Activated CD4-positive, alpha-beta memory T cell treated with anti-CD3 and anti-CD28 coated beads for 36 hours (primary cell): ENCODE measurements at regions not wholly inside any gene's neighbourhood (a gene's known extent, or its start where the extent isn't known, plus 50 kb on each side); places are given as distances from the start of the nearest gene placed in this dataset.

Experiments used
- CTCF ChIA-PET: fragments of 350-600 bp; sonication (Branson Sonifier 250); formaldehyde crosslinking; loops from one replicate; lab custom pipeline; 2021; ENCODE audit warnings: antibody characterized with exemption, inconsistent platforms; lab: Charles Lee
- POLR2A ChIA-PET: fragments of 350-600 bp; sonication (Branson Sonifier 250); formaldehyde crosslinking; loops from one replicate; lab custom pipeline; 2021; ENCODE audit warnings: antibody characterized with exemption; lab: Charles Lee
- DNase-seq: peaks from one replicate; pipeline ENCODE4 v3.0.0-alpha.2; 2020
- H3K27ac Mint-ChIP-seq: one replicate; pipeline ENCODE4 v1.8.0; 2021; ENCODE audit warnings: mixed read lengths
- H3K27me3 Mint-ChIP-seq: one replicate; pipeline ENCODE4 v1.8.0; 2021; ENCODE audit warnings: mixed read lengths
- H3K36me3 Mint-ChIP-seq: one replicate; pipeline ENCODE4 v1.8.0; 2021; ENCODE audit warnings: mixed read lengths
- H3K4me1 Mint-ChIP-seq: one replicate; pipeline ENCODE4 v1.8.0; 2021; ENCODE audit warnings: low read depth, mixed read lengths
- H3K4me3 Mint-ChIP-seq: one replicate; pipeline ENCODE4 v1.8.0; 2021; ENCODE audit warnings: mild to moderate bottlenecking, mixed read lengths
- H3K9me3 Mint-ChIP-seq: one replicate; pipeline ENCODE4 v1.8.0; 2021; ENCODE audit warnings: mixed read lengths
- intact Hi-C: fragments of 100-400 bp; cut with micrococcal nuclease; formaldehyde crosslinking; loops from one replicate; pipeline ENCODE4 v1.15.1; 2023

- no peak overlapping the region for H3K27ac Mint-ChIP-seq
- intact Hi-C loops: no loop called here
- no peak overlapping the region for H3K4me3 Mint-ChIP-seq
- no peak for DNase-seq
- no peaks in the 10 kb centered on the region for H3K4me1 Mint-ChIP-seq
- CTCF ChIA-PET: no interaction called here
- H3K27me3 Mint-ChIP-seq: no peaks in the 10 kb centered on the region
- H3K36me3 Mint-ChIP-seq: no peaks in the 10 kb centered on the region
- POLR2A ChIA-PET: no interaction called here
- peaks cover 27% of the 10 kb centered on the region for H3K9me3 Mint-ChIP-seq
These were observed 884.9 kb upstream of the ZNF722 start for GRCh38 chr7:63113713-63114285.

DNA sequence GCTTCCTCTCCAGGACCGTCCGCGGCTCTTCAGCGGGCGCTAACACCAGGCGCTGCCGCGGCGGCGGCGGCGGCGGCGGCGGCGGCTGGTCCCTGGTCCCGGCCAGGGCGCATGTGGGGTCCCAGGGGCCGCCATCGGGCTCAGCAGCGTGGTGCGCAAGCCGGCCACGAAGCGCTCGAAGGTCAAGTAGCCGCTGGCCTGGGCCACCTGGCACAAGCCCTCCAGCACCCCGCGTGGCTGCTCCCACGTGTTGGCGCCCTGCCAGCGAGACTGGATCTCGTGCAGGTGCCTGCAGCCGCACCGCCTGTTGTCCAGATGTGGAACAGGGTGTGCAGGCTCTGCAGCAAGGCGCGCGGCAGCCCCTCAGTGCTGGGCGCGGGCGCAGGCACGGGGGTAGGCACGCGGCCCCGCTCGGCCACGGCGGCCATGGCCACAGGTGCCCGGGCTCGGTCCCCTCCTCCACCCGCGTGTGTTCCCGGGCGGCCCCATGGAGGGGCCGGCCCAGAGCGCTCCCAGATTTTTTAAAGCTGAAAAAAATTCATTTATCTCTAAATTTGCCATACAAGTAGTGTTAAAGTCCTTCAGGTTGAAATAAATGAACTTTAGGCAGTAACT is 884.2 kb upstream of the ZNF722 start:
- intact Hi-C loops: no loop called here
- CTCF ChIA-PET: no interaction called here

More for the DNA sequence above, 884.2 kb upstream of the ZNF722 start:
- no peak for DNase-seq
- no peaks in the 10 kb centered on the region for H3K27me3 Mint-ChIP-seq
- H3K9me3 Mint-ChIP-seq: peaks cover 27% of the 10 kb centered on the region
- POLR2A ChIA-PET: no interaction called here
- H3K4me1 Mint-ChIP-seq: no peaks in the 10 kb centered on the region
- H3K36me3 Mint-ChIP-seq: no peaks in the 10 kb centered on the region
- H3K27ac Mint-ChIP-seq: no peak overlapping the region
- H3K4me3 Mint-ChIP-seq: no peak overlapping the region
